ENCODE measurements at regions not wholly inside any gene's neighbourhood (a gene's known extent, or its start where the extent isn't known, plus 50 kb on each side); places are given as distances from the start of the nearest gene placed in this dataset.

DNA sequence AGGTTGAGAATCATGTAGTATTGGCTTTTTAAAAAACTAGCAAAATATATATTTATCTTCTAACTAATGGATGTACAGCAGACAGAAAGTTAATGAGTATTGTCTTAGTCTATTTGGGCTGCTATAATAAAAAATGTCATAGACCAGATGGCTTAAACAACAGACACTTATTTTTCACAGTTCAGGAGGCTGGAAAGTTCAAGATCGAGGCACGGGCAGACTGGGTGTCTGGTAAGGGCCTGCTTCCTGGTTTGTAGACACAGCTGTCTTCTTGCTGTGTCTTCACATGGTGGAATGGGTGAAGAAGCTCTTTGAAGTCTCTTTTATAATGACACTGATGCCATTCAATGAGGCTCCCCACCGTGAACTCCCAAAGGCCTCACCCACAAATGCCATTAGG, 70.1 kb upstream of the KRR1 start:
- DNase-seq (ENCODE audit: low read depth in 3 of 3, low spot score in 2 of 3) = no peak

DNA sequence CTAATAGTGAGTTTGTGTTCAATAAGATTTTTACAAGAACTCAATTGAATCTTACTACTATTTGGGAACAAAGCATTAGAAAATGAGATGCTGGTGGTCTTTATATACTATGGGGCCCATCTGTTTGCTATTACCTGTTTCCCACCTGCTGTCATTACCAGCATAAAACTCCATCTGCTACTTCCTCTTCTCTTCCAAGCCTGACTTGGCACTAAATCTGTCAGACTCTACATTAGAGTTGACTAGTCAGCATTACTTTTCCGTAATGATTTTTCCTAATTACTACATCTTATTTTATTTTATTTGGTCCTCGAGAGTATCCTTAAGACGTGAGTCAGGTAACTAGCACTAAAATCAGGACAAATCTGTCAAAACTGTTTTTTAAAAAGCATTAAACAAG, 68.1 kb upstream of the KRR1 start:
- no peak for DNase-seq (ENCODE audit: low read depth in 3 of 3, low spot score in 2 of 3)

DNA sequence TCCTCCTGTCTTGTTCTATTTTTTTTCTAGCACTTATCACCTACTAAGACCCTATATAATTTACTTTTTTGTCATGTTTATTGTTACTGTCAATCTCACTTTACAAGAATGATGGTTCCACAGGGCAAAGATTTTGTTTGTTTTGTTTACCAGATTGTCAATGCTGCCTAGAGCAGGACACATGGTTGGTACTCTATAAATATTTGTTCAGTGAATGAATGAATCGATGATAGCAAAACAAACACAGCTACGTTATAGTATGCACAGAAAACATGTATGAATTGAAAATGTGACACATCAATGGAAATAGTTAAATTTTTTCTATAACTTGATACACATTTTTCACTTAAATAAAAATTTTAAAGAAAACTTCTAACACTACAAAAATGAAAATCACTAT, 67.1 kb upstream of the KRR1 start:
- DNase-seq (ENCODE audit: low read depth in 3 of 3, low spot score in 2 of 3) = no peak

DNA sequence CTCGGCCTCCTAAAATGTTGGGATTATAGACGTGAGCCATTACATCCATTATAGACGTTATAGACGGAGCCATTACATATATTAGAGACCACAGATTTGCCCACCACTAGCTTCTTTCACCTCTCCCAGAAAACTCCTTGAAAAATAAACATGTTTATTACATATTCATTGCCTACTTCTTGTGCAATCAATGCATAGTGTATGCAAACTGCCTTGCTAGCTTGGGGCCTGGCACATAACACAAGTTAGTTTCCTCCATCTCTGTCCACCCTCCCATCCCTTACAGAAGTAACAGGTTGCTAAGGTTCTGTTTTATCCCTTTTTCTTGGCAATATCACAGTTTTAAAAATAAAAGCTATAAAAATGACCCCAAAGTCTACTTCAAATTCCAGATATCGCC, 66.4 kb upstream of the KRR1 start:
- no peak for DNase-seq (ENCODE audit: low read depth in 3 of 3, low spot score in 2 of 3)

DNA sequence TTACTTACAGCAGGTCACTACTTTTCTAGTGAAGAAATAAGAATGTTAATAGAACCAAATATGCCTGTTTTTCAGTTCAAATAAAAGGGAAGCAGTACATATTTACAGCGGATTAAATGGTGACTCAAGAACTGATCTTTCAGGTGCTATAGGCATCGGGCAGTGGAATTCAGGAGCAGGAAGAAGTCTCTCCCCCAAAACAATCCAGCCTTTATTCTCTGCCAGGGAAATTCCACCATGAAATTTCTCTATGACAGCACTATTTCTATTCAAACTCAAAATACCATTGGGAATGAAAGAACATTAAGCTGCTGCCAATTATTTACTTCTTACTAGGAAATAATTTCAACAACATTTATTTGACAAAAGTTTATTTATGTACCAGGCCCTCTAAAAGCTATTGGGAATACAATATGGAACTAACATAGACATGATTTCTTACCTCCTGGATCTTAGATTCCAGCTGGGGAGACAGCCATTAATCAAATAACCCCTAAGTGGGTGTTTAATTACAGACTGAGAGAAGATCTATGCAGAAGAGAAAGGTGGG, 60.3 kb upstream of the KRR1 start:
- DNase-seq (ENCODE audit: low read depth in 3 of 3, low spot score in 2 of 3) = no peak

DNA sequence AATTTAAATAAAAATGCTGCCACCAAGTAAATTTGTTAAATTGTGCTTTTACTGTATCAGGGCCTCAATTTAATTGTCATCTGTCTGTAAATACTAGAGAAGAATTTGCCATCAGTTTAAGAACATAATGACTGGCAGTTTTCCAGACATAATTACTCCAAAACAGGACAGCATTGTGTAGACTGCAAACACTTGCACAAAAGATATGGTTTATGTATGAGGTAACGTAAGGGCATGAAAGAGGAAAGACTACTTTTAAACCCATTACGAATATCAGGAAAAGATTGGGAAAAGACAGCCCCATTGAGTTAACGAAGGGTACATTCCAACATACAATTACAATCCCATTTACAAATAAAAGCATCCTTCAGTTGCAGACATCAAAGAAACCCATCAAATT, 59.8 kb upstream of the KRR1 start:
- DNase-seq (ENCODE audit: low read depth in 3 of 3, low spot score in 2 of 3) = no peak

DNA sequence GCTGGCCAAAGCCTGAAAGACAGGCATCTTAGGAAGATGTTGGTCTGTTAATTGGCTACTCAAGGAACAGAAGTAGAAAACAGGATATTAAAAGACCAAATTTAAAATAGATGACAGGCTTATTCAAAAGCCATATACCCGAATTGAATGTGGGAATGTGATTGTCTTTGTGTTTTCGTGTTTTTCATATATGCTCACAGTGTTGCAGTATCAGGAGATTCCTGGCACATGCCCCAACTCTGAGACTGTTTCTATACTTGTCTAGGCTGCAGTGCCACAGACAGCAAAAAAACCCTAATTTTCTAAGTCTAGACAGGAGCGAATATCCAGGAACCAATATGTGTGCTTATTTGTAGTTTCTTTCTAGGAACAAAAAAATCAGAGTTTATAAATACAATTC, 57.4 kb upstream of the KRR1 start:
- DNase-seq (ENCODE audit: low read depth in 3 of 3, low spot score in 2 of 3) = no peak

DNA sequence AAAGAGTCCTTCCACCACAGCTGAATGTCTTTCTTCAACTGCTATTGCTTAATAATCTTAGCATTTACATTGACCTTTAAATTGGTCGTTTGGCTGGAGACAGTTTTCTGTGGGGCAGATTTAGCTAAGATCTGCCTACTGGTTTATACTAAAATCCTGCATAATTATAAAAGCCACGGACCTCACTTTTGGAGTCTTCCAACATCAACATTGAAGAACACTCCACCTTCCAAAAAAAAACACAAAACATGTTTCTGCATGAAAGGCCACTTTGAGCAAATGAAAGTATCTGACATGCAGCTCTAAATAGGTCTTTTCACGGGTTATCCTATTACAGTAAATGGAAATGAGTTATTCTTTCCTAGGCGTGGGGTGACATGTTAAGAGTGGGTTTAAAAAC, 57.0 kb upstream of the KRR1 start:
- DNase-seq (ENCODE audit: low read depth in 3 of 3, low spot score in 2 of 3) = no peak

DNA sequence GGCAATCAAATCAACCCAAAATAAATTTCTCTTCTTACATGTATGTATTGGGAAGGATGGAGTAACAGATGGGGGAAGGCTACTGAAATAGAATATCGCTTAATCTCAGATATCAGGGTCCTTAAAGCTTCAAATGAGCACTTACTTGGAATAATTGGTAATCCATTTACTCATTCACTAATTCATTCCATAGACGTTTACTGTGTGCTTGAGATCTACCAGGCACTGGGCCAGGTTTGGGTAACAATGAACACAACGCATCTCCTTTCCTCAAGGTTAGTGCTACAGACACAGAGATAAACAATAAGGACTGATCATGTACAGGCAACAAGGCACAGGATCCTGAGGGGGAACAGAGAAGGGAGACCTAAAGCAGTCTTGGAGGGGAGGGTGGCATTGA, 54.4 kb upstream of the KRR1 start:
- DNase-seq (ENCODE audit: low read depth in 3 of 3, low spot score in 2 of 3) = no peak

DNA sequence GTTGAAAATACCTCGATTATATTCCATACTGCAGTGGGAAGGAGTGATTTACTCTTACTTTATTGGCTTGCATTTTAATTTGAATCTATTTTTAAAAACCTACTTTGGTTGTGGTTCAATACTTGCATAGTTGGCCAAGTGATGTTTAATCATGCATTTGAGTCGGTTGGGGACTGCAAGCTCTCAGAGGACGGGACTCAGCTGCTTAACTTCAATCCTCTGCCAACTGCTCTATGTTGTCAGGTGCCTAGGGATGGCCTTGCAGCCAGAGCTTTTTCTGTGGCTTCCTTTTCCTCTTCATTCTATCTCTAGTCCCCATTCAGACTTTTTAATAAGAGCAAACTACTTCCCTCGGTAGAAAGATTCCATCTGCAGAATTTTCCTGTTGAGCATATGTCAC, 53.4 kb upstream of the KRR1 start:
- DNase-seq (ENCODE audit: low read depth in 3 of 3, low spot score in 2 of 3) = no peak

DNA sequence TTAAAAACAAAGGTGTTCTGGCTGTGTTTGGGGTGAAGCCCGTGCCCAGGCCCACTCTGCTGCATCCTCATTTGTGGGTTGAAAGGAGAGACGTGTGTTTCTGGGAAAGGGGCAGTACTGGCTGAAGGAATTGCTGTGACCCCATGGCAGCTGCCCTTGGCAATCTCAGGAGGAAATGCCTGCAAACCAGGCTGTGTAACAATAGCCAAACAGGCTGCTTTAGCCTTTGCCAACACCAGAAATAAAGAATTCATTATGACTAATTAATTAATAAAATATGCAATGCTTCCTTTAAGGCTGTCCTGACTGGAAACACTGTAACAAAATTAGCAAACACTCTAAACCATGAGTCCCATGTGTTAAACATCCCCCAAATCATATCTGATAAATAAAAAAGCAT, 53.0 kb upstream of the KRR1 start:
- DNase-seq (ENCODE audit: low read depth in 3 of 3, low spot score in 2 of 3) = no peak

DNA sequence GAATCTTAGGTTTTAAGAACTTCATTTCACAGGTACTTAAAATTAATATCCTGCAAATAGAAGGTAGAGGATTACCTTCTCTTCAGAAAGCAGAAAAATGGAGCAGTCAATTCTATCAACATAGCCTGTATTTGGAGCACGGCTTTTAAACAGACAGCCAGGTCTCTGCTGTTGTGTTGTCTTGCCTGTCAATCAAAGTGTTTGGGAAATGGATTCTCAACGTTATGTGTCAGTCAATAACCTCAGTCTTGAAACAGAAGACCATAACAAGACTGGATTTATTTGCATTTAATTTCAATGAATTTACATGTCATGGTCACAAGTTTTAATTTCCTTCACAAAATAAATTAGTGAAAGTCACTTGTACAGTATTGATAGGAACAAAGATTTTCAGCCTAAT, 51.9 kb upstream of the KRR1 start:
- no peak for DNase-seq (ENCODE audit: low read depth in 3 of 3, low spot score in 2 of 3)

DNA sequence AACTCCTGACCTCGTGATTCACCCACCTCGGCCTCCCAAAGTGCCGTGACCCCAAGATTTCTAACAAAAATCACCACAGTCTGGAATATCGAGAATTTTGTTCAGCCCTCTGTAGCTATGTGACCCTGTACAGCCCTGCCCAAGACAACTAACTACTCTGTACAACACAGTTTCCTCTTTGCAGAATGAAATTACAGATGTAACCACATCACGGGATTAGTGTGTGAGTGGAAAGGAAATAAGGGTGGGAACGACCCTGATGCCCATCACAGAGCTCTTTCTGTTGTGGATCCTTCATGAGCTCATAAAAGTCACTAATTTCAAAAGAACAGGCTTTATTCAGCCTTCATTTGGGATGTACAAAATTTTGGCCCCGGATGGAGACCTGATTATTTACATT, 50.5 kb upstream of the KRR1 start:
- no peak for DNase-seq (ENCODE audit: low read depth in 3 of 3, low spot score in 2 of 3)

All from right renal cortex interstitium (tissue), 3 donors.